SU-DHL-6 (cell line): ENCODE measurements at regions not wholly inside any gene's neighbourhood (a gene's known extent, or its start where the extent isn't known, plus 50 kb on each side); places are given as distances from the start of the nearest gene placed in this dataset.

Source experiments
- H2AFZ ChIP-seq: fragments of 200-600 bp; sonication (generic); 2 replicates; pipeline ENCODE4 v1.6.1; 2014; ENCODE audit warnings: low read depth, mild to moderate bottlenecking, moderate library complexity, mixed read lengths, antibody characterized with exemption, low read length; ENCODE audit not compliant: severe bottlenecking
- H3F3A ChIP-seq: fragments of 200-600 bp; shearing (Covaris generic); 2 replicates; pipeline ENCODE4 v1.6.0; 2016; ENCODE audit warnings: antibody characterized with exemption, mild to moderate bottlenecking; ENCODE audit not compliant: insufficient read depth
- H3K27ac ChIP-seq: fragments of 200-600 bp; sonication (generic); 2 replicates; pipeline ENCODE4 v1.5.1; 2016; ENCODE audit warnings: low read depth, mild to moderate bottlenecking, low read length, moderate library complexity, mixed read lengths
- H3K27me3 ChIP-seq: fragments of 200-600 bp; sonication (generic), shearing (Covaris generic); 2 replicates; pipeline ENCODE4 v1.6.0; 2014; ENCODE audit warnings: mild to moderate bottlenecking, low read length
- H3K36me3 ChIP-seq: fragments of 200-600 bp; sonication (generic); 2 replicates; pipeline ENCODE4 v1.6.1; 2014; ENCODE audit warnings: mild to moderate bottlenecking, low read length, mixed read lengths
- H3K4me2 ChIP-seq: fragments of 300-600, 200-600 bp; shearing (Covaris generic), sonication (generic); 2 replicates; pipeline ENCODE4 v1.6.0; 2014; ENCODE audit warnings: low read length, low read depth, mild to moderate bottlenecking; ENCODE audit not compliant: poor library complexity, severe bottlenecking
- H3K4me3 ChIP-seq: fragments of 200-600 bp; sonication (generic); 2 replicates; pipeline ENCODE4 v1.5.1; 2014; ENCODE audit warnings: antibody characterized with exemption, low read length, mild to moderate bottlenecking, mixed read lengths; ENCODE audit not compliant: insufficient read depth, poor library complexity, severe bottlenecking
- H3K79me2 ChIP-seq: fragments of 200-600 bp; sonication (generic); 2 replicates; pipeline ENCODE4 v1.6.1; 2014; ENCODE audit warnings: mild to moderate bottlenecking, low read length, moderate library complexity; ENCODE audit not compliant: insufficient read depth
- H3K9ac ChIP-seq: fragments of 200-600 bp; sonication (generic); 2 replicates; pipeline ENCODE4 v1.7.0; 2014; ENCODE audit warnings: mild to moderate bottlenecking, low read length
- H3K9me2 ChIP-seq: fragments of 200-600 bp; sonication (generic); replicated peaks from 2 replicates; pipeline ENCODE4 v1.6.1; 2014; ENCODE audit warnings: low read length; ENCODE audit not compliant: insufficient read depth
- H3K9me3 ChIP-seq: fragments of 200-600 bp; sonication (generic); 2 replicates; pipeline ENCODE4 v1.6.1; 2014; ENCODE audit warnings: low read length, mixed read lengths; ENCODE audit not compliant: insufficient read depth
- H4K20me1 ChIP-seq: fragments of 200-600 bp; sonication (generic); 2 replicates; pipeline ENCODE4 v1.6.1; 2014; ENCODE audit warnings: low read depth, mild to moderate bottlenecking, antibody characterized with exemption, low read length, moderate library complexity, mixed read lengths
- EZH2phosphoT487 ChIP-seq: fragments of 200-600 bp; sonication (generic), shearing (Covaris generic); conservative IDR thresholded peaks from 2 replicates; pipeline ENCODE4 v1.6.1; 2018; ENCODE audit warnings: mild to moderate bottlenecking, antibody characterized with exemption, low read length, moderate library complexity, mixed read lengths
- TF ChIP-seq, protein P1 (sequence below): fragments of 200-600 bp; sonication (generic); IDR thresholded peaks from one replicate; pipeline ENCODE4 v1.5.1; 2017; ENCODE audit warnings: antibody characterized with exemption, mild to moderate bottlenecking, low read length, moderate library complexity; ENCODE audit not compliant: insufficient read depth, poor library complexity, severe bottlenecking

DNA sequence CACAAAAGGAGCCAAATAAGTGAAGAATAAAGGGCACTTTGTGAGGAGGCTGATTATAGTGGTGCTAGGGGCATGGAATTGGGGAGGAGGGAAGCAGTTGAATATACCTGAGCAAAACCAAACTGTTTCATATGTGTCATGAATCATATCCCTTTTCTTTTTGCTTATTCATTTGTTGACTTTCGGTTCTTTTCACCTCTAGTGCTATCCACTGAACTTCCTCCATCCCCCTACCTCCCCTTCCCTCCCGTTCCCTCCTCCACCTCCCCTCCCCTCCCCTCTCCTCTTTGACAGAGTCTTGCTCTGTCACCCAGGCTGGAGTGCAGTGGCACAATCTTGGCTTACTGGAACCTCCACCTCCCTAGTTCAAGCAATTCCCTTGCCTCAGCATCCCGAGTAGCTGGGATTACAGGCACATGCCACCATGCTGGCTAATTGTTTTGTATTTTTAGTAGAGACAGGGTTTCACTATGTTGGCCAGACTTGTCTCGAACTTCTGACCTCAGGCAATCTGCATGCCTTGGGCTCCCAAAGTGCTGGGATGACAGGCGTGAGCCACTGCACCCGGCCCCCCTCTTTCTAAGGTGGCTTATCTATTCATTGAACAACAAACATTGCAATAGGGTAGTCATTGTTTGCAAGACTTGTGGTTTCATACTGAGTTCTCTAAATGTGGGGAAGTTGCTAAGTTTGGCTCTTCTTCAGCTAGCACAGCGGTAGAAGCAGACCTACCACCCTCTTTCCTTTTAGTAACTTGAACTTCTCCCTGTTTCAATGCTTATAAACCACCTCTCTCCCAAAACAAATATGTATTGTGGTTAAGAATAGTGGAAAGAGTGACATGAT lies 150.4 kb upstream of the PRPS1L1 start:
- no peaks in the 10 kb centered on the region for H3K9me3 ChIP-seq
- no peak overlapping the region for H3K4me2 ChIP-seq
- H4K20me1 ChIP-seq: no peaks in the 10 kb centered on the region
- no peaks in the 10 kb centered on the region for H3F3A ChIP-seq
- H3K27ac ChIP-seq: no peak overlapping the region
- no peaks in the 10 kb centered on the region for H3K79me2 ChIP-seq
- TF ChIP-seq, protein P1, sequence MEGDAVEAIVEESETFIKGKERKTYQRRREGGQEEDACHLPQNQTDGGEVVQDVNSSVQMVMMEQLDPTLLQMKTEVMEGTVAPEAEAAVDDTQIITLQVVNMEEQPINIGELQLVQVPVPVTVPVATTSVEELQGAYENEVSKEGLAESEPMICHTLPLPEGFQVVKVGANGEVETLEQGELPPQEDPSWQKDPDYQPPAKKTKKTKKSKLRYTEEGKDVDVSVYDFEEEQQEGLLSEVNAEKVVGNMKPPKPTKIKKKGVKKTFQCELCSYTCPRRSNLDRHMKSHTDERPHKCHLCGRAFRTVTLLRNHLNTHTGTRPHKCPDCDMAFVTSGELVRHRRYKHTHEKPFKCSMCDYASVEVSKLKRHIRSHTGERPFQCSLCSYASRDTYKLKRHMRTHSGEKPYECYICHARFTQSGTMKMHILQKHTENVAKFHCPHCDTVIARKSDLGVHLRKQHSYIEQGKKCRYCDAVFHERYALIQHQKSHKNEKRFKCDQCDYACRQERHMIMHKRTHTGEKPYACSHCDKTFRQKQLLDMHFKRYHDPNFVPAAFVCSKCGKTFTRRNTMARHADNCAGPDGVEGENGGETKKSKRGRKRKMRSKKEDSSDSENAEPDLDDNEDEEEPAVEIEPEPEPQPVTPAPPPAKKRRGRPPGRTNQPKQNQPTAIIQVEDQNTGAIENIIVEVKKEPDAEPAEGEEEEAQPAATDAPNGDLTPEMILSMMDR: no peak
- no peak for TF ChIP-seq EZH2phosphoT487
- H3K36me3 ChIP-seq: no peaks in the 10 kb centered on the region
- H2AFZ ChIP-seq: no peak overlapping the region
- H3K9me2 ChIP-seq: no peaks in the 10 kb centered on the region
- no peak overlapping the region for H3K9ac ChIP-seq
- H3K4me3 ChIP-seq: no peak overlapping the region
- no peaks in the 10 kb centered on the region for H3K27me3 ChIP-seq

DNA sequence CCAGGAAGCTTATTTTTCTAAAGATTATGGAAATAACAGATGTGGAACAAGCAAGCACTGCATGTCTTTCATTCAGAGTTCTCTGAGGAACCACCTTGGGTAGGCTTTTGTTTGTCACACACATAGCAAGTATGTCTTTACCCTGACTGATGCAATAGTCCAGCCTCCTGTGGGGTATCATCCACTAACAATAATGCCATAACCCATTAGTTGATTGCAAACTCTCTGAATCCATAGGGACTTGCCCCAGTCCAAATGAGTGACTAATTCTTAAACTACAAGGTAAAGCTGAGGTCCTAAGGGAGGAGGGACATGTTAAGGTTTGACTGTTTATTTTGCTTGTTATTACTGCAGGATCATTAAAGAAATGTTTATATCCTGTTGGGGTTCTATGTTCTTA lies 151.4 kb upstream of the PRPS1L1 start:
- H3K36me3 ChIP-seq: no peaks in the 10 kb centered on the region
- no peaks in the 10 kb centered on the region for H3F3A ChIP-seq
- no peak overlapping the region for H3K4me2 ChIP-seq
- H3K4me3 ChIP-seq: no peak overlapping the region
- H3K27ac ChIP-seq: no peak overlapping the region
- no peaks in the 10 kb centered on the region for H4K20me1 ChIP-seq
- H3K9me3 ChIP-seq: no peaks in the 10 kb centered on the region
- TF ChIP-seq EZH2phosphoT487: no peak
- TF ChIP-seq, protein P1: no peak
- H3K79me2 ChIP-seq: no peaks in the 10 kb centered on the region
- no peak overlapping the region for H3K9ac ChIP-seq
- no peaks in the 10 kb centered on the region for H3K27me3 ChIP-seq
- no peaks in the 10 kb centered on the region for H3K9me2 ChIP-seq
- no peak overlapping the region for H2AFZ ChIP-seq

DNA sequence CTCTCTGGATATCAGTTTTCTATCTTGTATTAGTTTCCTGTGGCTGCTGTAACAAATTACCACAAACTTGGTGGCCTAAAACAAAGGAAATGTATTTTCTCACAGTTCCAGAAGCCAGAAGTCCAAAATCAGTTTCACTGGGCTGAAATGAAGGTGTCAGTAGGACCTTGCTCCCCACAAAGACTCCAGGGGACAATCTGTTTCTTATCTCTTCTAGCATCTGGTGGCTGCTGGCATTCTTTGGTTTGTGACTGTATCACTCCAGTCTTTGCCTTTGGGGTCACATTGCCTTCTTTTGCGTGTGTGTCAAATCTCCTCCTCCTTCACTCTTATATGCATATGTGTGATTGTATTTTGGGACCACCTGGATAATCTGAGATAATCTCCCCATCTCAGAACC lies 153.0 kb upstream of the PRPS1L1 start:
- TF ChIP-seq EZH2phosphoT487: no peak
- TF ChIP-seq, protein P1: no peak
- no peak overlapping the region for H3K27ac ChIP-seq
- no peak overlapping the region for H3K9ac ChIP-seq
- no peaks in the 10 kb centered on the region for H3K27me3 ChIP-seq
- H2AFZ ChIP-seq: no peak overlapping the region
- H3K9me3 ChIP-seq: no peaks in the 10 kb centered on the region
- H3F3A ChIP-seq: no peaks in the 10 kb centered on the region
- no peaks in the 10 kb centered on the region for H3K36me3 ChIP-seq
- no peak overlapping the region for H3K4me2 ChIP-seq
- no peaks in the 10 kb centered on the region for H3K9me2 ChIP-seq
- H3K79me2 ChIP-seq: no peaks in the 10 kb centered on the region
- H3K4me3 ChIP-seq: no peak overlapping the region
- no peaks in the 10 kb centered on the region for H4K20me1 ChIP-seq
